Iris pigment epithelial cell (primary cell): ENCODE measurements at regions not wholly inside any gene's neighbourhood (a gene's known extent, or its start where the extent isn't known, plus 50 kb on each side); places are given as distances from the start of the nearest gene placed in this dataset.
"Not testable (repeated sequence)": the region's sequence is repeated elsewhere in the genome, so short reads cannot be mapped to it uniquely, and the experiment has no call there.

ENCODE experiments used
- DNase-seq: peaks from one replicate; pipeline ENCODE4 v3.0.0-alpha.2; 2011; ENCODE audit warnings: low read depth

DNA sequence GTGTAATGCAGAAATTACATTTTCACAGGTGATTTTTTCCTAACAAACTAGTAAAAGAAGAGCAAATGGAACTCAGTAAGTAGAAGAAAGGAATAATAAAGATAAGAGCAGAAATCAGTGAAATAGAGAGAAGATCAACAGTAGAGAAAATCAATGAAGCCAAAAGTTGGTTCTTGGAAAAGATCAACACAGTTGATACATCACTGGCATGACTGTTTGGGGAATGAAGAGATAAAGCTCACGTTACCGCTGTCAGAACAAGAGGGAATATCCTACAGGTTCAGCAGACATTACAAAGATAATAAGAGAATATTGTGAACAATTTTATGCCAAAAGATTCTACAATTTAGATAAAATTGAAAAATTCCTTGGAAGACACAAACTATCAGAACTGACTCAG, 146.4 kb downstream of the ACTR3B start:
- DNase-seq, result no peak

DNA sequence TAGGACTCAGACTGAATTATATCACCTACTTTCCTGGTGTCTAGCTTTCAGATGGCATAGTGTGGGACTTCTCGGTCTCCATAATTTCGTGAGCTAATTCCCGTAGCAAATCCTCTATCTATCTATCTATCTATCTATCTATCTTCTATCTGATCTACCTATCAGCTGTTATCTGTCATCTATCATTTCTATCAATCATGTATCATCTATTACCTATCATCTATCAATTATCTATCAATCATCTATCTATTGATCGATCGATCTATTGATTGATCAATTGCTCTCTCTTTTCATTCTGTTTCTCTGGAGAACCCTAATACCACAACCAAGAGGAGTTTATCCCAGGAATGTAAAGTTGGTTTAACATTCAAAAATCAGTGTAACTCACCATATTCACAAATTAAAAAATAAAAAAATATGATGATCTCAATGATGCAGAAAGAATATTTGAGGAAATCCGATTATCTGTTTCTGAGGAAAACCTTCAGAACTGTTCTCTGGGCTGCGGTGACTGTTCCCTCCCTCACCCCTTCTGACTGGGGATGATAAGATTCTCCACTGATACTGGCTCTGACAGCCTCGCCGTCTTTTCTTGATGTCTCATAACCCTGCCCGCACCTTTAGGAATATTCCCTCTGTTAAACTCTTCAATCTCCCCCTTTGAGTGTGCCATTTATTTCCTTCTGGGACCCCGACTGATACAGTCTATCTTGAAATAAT, 147.7 kb downstream of the ACTR3B start:
- no peak for DNase-seq

DNA sequence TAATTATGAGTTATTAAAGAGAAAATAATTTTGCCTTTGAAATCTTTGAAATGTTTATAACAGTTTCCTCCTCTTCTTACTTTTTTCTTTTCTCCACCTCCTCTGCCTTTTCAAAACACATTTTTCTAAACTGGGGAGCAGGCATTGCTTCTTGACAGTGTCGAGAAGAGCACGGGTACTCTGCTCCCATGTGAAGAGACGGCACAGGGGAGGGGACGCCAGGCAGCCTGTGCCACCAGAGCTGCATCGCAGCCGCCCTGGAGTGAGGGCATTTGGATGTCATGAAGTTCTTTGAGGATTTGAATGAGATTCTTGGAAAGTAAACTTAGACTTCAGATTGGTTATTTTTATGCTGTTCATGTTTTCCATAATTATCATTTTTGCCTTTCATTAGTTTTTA, 149.7 kb downstream of the ACTR3B start:
- no peak for DNase-seq

DNA sequence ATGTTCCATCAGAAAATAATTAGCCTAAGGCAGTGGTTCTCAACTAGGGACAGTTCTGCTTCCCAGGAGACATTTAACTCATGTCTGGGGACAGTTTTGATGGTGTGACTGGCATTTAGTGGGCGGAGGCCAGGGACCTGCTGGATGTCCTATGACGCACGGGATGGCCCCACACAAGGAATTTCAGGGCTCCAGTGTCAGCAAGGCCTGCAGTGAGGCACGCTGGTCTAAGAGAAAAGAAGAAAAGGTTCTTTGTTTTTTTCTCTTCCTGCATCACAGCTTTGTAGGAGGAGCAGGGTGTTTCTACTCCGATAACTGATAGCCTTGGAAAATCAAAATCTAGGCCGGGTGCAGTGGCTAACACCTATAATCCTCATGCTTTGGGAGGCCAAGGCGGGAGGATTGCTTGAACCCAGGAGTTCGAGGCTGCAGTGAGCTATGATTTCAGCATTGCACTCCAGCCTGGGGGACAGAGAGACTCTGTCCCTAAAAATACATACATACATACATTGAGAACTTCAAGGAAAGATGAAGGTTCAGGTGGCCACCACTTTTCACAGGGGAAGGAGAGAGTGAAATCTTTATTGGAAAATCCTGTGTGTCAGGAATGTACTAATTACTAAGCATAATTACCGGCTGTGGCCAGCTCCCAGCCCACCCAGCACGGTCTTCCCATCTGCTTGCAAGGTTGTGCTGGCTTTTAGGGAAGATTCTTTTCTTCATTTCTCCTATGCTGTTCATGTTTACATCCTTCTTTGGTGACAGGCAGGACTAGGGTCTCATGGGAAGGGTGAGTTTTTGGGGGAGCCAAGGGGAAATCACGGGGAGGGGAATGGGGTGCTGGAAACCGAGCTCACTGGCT, 150.4 kb downstream of the ACTR3B start:
- DNase-seq, result no peak

DNA sequence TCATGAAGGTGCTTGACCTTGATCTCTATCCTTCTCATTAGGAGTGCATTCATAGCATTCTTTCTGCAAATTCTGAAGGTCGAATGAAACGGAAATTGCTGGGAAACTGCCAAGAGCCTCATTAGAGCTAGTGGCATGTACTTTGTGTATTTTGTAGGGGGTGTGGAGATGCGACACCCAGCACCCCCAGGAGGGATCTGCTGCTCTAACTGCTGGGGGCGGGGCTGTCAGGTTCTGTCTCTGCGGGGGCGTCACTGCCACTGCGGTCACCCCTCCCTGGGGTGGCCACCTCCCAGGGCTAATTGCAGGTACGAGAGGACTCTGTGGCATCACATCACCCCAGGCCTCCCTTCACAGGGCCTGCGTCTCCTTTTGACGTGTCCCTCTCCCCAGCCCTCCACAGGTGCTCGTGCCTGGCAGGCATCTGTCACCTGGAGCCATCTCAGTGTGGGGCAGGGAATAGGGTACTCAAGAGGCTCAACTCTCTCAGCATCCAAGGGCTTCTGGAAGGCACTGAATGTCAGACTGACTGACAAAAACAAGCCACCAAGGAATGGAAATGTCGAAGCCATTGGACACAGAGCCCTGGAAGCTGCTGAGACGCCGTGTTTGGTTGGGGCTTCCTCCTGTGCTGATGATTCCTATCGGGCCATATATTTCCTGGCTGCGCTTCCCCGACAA, 151.1 kb downstream of the ACTR3B start:
- DNase-seq, result no peak

DNA sequence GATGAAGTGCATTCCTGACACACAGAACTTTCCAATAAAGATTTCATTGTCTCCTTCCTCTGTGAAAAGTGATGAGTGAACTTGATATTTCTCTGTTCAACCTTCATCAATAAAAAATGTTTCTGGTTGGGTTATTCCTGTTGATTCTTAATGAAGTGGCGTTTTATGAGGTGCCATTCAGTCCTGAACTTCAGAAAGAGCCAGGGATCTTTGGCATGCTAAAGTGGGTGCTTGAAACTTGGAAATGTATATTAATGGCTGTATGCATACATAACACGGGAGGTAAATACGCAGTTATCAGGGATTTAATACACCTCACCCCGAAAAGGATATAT, 151.6 kb downstream of the ACTR3B start:
- DNase-seq, result no peak

DNA sequence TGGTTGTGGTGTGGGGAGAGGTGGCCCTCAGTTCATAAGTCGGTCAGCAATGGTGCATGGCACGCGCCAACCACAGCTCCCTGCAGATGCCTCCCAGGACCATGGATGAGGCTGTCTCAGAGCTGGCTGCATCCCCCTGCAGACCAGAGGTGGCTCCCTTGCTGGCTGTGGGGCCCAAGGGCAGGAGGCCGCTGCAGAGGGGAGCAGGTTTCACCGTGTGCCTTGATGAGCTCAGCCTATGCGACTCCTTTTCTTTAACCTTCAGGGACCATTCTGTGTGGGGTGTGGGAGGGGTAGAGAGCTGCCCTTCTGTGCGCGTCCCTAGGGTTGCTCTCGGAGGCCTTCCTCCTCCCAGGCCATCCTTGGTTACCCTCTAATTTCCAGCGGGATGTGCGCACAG, 152.4 kb downstream of the ACTR3B start:
- no peak for DNase-seq

DNA sequence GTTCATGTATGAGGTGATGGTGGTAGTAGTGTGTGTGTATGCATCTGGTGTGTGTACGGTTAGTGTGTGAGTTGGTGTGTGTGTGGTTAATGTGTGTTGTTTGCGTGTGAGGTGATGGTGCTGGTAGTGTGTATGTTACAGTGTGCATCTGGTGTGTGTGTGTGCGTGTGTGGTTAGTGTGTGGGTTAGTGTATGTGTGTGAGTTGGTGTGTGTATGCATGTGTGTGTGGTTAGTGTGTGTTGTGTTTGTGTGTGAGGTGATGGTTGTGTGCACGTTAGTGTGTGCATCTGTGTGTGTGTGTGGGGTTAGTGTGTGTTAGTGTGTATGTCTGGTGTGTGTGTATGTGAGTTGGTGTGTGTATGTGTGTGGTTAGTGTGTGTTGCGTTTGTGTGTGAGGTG, 153.0 kb downstream of the ACTR3B start:
- no peak for DNase-seq

DNA sequence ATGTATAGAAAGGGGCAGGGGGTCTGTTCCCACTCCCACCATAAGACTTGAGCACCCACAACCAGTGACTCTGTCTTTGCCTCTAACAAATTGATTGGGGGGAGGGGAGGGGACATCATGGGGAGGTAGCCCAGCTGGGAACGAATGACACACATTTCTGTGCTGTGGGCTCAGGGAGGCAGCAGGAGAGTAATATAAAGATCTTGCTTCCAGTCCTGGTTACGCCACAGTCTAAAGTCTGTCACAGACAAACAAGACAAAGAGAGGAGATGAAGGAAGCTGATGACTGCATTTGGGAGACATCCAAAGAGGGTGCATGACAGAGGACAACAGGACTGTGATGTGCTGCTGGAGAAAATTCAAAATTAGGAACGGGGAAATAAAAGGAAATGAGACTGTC, 153.9 kb downstream of the ACTR3B start:
- DNase-seq, result no peak

DNA sequence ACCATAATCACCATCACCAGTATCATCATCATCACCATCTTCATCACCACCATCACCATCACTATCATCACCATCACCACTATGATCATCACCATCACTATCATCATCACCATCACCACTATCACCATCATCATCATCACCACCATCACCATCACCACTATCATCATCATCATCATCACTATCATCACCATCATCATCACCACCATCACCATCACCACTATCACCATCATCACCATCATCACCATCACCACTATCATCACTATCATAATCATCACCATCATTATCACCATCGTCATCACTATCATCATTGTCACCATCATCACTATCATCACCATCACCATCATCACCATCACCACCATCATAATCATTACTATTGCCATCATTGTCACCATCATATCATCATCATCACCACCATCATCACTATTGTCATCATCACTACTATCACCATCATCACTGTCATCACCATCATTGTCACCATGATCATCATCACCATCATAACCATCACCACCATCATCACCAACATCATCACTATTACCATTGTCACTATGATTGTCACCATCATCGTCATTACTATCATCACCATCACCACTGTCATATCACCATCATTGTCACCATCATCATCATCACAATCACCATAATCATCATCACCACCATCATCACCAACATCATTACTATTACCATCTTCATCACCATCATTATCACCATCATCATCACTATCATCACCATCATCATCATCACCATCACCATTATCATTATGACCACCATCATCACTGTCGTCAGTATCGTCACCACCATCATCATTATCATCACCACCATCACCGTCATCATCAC, 154.7 kb downstream of the ACTR3B start:
- no peak for DNase-seq

DNA sequence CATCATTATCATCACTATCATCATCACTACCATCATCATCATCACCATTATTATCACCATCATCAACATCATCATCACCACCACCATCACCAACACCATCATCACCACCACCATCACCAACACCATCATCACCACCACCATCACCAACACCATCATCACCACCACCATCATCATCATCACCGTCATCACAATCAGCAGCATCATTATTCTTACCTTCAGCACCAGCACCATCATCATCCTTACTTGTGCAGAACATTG, 155.2 kb downstream of the ACTR3B start:
- DNase-seq, result not testable (repeated sequence)

DNA sequence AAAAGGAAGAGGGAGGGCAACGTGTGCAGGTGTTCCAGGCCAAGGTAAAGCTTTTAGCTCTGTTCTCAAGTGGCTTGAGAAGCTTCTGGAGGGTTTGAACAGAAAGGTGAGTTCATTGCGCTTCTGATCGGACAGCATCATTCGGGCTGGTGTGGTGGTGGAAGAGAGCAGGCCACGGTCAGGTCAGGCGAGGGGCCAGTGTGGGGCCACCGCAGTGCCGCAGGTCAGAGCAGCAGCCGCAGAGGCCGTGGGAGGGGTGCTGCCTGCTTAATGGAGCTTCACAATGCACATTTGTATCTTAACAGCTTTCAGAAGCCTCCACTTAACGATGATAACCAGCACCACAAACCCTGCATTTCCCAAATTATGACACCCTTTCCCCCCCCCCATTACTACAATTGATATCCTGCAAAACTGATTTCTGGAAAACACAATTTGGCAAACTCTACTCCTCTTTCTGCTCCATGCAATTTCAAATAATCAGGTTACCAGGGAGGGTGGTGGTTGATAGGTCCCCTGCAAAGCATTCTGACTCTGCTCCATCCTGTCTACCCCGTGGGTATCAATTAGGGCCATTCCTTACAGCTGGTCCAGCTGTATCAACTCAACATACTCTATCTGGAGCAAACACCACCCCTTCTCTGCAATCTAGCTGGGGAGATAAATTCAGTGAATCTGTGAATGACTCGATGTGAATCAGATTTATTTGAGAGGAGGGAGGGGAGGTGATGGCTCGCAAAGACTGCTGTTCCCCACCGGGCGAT, 162.9 kb downstream of the ACTR3B start:
- no peak for DNase-seq

DNA sequence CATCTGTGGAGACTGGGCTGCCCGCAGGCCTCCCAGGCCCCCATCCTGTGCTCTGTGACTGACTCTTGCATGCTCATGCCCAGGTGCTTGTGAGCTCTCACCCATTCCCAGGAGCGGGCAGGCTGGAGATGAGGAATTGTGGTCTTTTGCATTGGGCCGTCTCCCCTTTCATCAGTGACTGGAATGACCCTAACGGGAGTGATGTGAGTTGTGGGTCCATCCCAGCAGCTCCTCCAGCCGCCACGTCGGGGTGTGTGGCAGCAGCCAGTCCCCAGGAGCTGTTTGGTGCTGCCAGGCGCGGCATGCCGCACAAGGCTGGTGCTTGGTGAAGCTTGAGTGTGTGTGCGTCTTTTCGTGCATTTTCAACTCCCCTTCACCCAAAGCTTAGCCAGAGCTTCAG, 164.2 kb downstream of the ACTR3B start:
- no peak for DNase-seq

DNA sequence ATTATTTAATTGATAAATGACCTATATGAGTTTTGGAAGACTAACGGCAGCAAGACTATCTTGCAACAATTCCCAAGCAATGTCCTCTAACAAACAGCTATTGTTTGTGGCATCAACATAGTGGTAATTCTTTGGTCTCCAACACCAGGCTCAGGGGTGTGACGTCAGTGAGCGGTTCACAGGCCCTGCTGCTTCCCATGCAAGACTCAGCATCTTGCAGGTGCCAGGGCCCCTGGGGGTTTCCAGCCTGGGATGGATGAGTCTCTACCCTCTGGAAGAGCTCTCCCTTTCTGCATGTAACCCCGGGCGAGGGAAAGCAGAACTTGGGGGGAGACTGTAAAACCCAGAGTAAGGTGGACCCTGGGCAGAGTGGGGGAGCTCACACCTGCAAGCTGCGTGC, 164.7 kb downstream of the ACTR3B start:
- DNase-seq, result no peak

DNA sequence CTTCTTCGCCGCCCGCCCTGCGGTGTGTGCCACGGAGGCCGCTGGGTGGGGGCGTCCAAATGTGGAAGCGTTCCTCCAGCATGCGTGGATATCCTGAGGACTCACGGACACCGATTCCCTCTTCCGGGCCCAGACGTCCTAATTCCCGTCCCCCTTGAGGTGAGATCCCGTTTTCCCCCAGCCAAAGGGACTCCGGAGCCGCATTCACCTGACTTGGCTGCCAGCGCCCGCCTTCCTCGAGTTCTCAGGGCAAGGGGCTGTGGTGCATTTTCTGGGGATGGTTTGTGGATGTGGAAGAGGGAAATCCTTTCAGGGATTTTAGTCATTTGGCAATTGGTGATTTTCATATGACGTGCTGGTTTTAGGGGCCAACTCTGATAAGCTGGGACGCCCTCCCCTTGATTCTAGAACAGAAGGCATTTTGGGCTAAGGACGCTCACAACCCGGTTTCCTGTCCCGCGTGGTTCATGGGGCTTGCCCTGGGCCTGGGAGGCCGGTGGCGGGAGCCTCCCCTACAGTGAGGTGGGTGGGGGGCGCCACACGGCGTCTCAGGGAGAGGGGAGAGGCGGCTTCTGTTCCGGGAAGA, 165.4 kb downstream of the ACTR3B start:
- DNase-seq, result no peak

DNA sequence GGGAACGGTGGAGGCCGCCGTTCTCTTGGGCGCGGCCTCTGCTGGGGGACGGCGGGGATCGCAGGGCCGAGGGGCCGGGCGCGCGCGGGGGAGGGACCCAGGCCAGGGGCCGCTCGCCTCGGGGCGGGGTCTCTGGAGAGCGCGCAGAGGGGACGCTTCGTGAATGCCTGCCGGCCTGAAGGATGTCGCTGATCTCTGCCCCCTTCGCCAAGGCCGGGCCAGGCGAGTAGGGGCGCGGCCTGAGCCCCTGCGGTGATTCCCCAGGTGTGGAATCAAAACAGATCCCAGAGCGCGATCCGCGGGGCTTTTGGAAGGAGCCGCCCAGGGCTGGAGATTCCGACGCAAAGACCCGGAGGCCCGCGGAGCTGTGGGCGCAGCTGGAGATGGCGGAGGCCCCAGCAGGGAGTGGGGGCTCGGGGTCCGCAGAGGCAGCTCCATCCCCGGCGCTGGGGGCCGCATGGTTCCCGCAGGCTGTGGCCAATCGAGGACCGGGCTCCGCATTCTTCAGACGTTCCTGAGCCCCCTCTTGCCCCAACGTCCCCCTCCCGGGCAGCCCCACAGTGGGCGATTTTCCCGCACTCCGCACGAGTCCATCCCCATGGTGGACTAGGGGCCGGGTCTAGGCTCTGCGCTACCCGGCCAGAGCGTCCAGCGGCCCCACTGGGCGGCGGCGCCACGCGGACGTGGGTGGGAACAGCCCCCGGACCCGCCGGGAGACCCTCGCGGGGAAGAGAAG, 166.0 kb downstream of the ACTR3B start:
- no peak for DNase-seq

DNA sequence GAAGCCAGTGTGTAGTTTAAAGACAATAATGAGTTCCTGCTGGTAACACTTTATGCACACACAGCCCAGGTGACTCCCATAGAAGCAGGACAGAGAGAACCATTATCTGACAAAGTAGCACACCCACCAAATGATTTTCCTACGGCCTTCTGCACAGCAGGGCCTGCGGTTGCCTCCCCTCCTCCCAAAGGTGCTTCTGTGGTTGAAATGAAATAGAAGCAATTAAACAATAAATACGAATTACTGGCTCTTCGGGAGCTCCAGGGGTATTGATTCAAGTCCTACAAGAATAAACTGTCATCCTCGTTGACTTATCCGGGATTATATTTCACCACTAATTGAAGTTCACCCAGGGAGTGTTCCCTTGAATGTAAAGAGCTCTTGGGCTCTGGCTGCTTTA, 172.1 kb downstream of the ACTR3B start:
- DNase-seq, result no peak

DNA sequence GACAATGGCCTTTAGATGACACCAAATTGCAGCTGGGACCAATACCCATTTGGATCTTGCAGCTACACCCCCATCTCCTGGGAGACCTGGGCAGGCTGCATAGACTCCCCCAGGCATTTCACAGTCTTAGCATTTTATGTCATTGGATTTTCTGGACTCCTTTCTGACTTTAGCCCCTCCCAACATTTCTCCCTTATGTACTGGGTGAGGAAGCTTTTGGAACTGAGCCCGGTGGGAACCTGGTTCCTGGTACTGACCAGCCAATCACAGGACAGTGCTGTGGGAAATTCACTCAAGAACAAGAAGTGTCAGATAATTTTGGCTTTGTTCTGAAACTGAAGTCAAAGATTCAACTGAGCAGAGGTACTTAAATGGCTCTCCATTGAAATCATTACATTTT, 177.7 kb downstream of the ACTR3B start:
- no peak for DNase-seq

DNA sequence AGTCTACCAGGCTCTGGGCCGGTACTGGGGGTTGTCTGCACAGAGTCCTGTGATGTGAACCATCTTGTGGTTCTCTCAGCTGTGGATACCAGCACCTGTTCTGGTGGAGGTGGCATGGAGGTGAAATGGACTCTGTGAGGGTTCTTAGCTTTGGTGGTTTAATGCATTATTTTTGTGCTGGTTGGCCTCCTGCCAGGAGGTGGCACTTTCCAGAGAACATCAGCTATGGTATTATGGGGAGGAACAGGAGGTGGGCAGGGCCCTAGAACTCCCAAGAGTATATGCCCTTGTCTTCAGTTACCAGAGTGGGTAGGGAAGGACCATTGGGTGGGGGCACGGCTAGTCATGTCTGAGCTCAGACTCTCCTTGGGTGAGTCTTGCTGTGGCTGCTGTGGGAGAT, 187.1 kb downstream of the ACTR3B start:
- not testable (repeated sequence) for DNase-seq

DNA sequence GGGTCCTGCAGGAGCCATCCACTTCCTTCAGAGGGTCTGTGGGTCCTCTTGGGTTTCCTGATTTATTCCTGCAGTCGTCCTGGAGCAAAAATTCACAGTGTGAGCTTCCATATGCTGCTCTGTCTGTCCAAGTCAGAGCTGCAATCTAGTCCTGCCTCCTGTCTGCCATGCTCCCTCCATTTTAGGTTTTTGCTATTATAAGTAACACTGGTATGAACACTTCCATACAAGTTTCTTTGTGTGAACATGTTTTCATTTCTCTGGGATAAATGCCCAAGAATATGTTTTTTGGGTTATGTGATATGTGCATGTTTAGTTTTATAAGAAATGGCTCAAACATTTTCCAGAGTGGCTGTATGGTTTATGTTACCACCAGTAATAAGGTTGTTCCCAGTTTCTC, 188.1 kb downstream of the ACTR3B start:
- no peak for DNase-seq

DNA sequence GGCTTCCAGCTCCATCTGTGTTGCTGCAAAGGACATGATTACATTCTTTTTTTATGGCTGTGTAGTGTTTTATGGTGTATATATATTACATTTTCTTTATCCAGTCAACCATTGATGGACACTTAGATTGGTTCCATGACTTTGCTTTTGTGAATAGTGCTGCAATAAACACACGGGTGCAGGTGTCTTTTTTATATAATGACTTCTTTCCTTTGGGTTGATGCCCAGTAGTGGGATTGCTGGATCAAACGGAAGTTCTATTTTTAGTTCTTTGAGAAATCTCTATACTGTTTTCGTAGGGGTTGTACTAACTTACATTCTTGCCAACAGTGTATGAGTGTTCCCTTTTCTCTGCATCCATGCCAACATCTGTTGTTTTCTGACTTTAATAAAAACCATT, 189.7 kb downstream of the ACTR3B start:
- DNase-seq, result no peak
